SJSA1 (cell line): ENCODE measurements at regions not wholly inside any gene's neighbourhood (a gene's known extent, or its start where the extent isn't known, plus 50 kb on each side); places are given as distances from the start of the nearest gene placed in this dataset.

Source experiments
- DNase-seq, 2 experiments: peaks; one replicate each; pipeline ENCODE4 v3.0.0-alpha.2; 2015 to 2020; ENCODE audit warnings: low spot score in 2 of 2, low read depth in 1 of 2
- H3K27ac ChIP-seq: fragments of 250-450 bp; sonication (Bioruptor Pico); 2 replicates; pipeline ENCODE4 v1.5.1; 2020; ENCODE audit warnings: mild to moderate bottlenecking, moderate library complexity
- H3K27me3 ChIP-seq: fragments of 250-450 bp; sonication (Bioruptor Pico); replicated peaks from 2 replicates; pipeline ENCODE4 v1.5.1; 2020; ENCODE audit warnings: mild to moderate bottlenecking, moderate library complexity
- H3K36me3 ChIP-seq: fragments of 250-450 bp; sonication (Bioruptor Pico); 2 replicates; pipeline ENCODE4 v1.5.1; 2020; ENCODE audit warnings: mild to moderate bottlenecking
- H3K4me1 ChIP-seq: fragments of 250-450 bp; sonication (Bioruptor Pico); replicated peaks from 2 replicates; pipeline ENCODE4 v1.6.1; 2021; ENCODE audit warnings: mild to moderate bottlenecking
- H3K4me3 ChIP-seq: fragments of 250-450 bp; sonication (Bioruptor Pico); 2 replicates; pipeline ENCODE4 v1.5.1; 2020; ENCODE audit warnings: mild to moderate bottlenecking
- H3K9me3 ChIP-seq: fragments of 250-450 bp; sonication (Bioruptor Pico); replicated peaks from 2 replicates; pipeline ENCODE4 v1.5.1; 2020; ENCODE audit warnings: mild to moderate bottlenecking

DNA sequence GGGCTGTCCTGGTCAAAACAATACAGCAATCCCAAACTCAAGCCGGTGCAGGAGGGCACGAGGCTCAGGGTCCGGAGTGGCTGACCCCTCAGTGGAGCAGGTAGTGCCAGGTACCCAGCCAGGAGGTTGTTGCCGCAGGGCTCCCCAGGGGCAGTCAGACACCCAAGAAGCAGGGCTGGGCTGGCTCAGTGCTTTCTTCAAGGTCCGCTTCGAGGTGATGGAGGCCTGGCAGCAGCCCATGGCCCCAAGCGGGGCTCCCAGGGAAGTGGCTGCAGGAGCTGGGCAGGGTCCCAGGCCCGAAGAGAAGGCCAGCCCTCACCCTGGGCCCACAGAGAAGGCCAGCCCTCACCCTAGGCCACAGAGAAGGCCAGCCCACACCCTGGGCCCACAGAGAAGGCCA is 55.3 kb upstream of the COPS8 start:
- Histone ChIP-seq H3K9me3 (no peaks in the 10 kb centered on the region; the same call in 1 of the 2 replicates), H3K27ac (no peak overlapping the region), H3K4me3 (no peak overlapping the region), H3K4me1 (peaks cover 8% of the 10 kb centered on the region), H3K27me3 (no peaks in the 10 kb centered on the region), H3K36me3 (no peaks in the 10 kb centered on the region)
- no peak for DNase-seq

DNA sequence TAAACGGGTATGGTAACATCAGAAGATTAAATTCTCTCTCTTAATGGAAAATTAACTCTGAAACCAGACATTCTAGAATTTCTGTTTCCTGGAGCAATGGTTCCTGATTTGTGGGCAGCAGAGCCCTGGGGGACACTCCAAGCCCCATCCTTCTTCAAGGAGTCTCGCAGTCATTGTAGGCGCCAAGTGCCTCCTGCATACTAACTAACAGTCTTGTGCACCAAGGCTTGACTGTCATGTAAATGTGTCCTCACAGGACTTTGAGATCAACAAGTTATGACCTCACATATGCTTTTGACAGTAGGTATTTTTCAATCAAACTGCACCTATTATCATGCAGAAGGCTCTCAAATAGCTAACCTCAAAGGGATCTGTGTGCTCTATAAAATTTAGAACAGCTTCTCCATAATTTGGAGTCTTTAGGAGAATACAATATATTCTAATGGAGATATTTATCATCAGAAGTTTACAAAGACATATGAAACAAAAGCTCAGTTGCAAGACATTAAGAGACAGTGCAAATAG is 52.1 kb upstream of the COPS8 start:
- Histone ChIP-seq H3K4me1 (peaks cover 11% of the 10 kb centered on the region), H3K27me3 (no peaks in the 10 kb centered on the region), H3K9me3 (no peaks in the 10 kb centered on the region), H3K36me3 (no peaks in the 10 kb centered on the region), H3K27ac (no peak overlapping the region), H3K4me3 (no peak overlapping the region)
- DNase-seq = no peak

DNA sequence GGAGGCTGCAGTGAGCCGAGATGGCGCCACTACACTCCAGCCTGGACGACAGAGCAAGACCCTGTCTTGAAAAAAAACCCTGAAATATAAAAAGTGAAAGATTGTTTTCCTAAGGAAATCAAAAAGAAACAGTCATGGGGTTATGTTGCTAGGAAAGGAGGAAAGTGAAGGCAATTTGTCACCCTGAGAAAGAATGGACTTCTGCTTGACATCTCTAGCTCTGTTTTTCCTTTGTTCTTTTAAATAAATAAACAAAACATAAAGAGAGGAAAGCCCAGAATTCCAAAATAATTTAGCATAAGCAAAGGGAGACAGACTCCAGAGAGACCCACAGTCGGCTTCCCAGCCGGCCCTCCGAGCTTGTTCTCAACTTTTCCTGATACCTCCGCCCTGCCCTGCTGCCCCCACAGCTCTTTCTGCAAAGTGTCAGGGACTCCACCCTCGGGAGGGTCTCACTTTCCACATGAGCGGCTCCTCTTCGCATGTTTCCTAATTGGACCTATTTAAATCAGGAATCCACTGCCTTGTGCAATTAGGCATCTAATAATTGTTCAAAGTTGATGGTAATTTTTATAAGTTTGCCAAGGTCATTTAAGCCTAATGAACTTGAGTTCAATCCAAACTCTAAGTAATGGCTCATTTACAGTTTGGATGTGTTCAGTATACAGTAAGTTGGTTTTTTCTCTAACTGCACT is 49.8 kb upstream of the COPS8 start:
- no peaks in the 10 kb centered on the region for H3K36me3 ChIP-seq
- H3K27ac ChIP-seq = peak overlapping the region; percentile 34
- peaks cover 11% of the 10 kb centered on the region for H3K4me1 ChIP-seq
- H3K9me3 ChIP-seq = no peaks in the 10 kb centered on the region
- DNase-seq = peak in 1 of 2 experiments; percentile 55
- no peaks in the 10 kb centered on the region for H3K27me3 ChIP-seq
- no peak overlapping the region for H3K4me3 ChIP-seq
